KG1 (cell line): ENCODE measurements at regions not wholly inside any gene's neighbourhood (a gene's known extent, or its start where the extent isn't known, plus 50 kb on each side); places are given as distances from the start of the nearest gene placed in this dataset.

Experiments used
- DNase-seq: peaks from one replicate; lab custom pipeline; 2025; lab: John Stamatoyannopoulos, UW

DNA sequence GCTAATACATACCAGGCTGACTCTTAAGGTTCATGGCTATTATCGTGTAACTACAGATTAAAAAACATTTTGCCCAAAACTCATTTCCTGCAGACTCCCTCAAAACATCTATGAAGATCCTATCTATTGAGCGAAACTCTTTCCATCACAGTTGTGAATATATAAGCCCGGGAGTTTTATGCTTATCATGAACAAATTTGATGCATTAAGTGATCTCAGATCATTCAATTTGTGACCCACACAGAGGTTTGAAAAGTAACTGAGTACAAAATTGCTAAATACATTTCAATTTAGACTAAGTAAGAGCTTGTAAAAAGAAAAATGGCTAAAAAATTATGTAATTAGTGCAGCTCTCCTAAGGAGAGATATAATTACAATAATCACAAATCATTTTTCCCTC is 1228.8 kb upstream of the TENM4 start:
- no peak for DNase-seq

DNA sequence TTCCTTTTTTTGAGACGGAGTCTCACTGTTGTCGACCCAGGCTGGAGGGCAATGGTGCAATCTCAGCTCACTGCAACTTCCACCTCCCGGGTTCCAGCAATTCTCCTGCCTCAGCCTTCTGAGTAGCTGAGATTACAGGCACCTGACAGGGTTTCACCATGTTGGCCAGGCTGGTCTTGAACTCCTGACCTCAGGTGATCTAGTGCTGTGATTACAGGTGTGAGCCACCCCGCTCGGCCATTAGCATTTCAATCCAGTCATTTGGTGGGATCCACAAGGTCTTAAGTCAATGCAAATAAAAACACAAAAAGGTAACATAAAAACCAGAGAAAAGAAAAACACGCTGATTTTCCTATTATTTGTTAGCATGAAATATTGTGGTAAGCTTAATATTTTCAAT is 1227.2 kb upstream of the TENM4 start:
- no peak for DNase-seq

DNA sequence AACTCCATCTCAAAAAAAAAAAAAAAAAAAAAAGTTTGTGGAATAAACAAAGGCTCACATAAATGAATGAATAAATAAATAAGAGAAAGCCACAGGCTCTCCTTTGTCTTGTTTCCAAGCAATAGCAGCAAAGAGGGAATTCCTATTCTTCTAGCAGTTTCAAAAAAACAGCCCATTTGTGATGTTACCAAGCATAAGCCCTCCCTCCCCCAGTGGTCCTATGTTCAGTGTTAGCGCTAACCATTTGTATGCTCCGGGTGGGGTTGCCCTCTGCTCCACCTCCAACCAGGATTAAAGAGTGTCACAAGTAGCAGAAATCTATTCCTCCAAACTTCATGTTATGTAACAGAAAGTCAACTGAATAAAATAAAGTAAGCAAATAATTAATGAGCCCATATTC is 1215.0 kb upstream of the TENM4 start:
- DNase-seq = no peak

DNA sequence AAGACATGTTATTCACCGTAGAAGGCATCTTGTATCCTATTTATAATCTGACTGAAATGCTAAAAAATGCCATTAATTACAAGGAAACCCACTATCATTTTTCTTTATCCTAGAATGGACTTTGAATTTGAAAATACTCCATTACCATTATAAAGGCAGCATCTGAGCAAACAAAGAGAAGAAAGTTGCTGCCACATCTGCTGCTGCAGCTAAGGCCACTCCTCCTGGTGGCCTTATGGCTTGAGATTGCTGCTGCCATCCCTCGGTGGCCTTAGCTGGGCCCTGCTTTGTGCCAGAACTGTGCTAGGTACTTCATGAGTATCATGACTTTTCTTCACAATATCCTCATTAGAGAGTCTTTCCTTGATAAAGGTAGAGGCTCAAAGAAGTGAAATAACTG is 1210.1 kb upstream of the TENM4 start:
- DNase-seq = no peak

DNA sequence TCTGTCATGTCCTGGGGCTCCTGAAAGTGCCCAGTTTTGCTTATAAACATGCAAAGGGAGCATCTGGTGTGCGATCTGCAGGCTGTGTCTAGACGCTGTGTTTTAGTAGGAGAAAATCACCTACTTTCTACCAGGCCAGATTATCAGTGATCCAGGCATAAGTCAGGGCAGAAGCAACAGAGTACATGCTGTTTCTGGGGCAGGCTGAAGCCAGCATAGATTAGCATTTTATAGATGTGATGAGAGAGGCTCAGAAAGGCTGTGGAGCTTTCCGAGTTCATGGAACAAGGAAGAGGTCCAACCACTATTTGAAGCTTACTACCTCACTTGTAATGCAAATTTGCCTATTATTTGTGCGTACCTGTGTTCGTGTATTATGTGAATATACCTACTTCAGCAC is 1208.4 kb upstream of the TENM4 start:
- no peak for DNase-seq

DNA sequence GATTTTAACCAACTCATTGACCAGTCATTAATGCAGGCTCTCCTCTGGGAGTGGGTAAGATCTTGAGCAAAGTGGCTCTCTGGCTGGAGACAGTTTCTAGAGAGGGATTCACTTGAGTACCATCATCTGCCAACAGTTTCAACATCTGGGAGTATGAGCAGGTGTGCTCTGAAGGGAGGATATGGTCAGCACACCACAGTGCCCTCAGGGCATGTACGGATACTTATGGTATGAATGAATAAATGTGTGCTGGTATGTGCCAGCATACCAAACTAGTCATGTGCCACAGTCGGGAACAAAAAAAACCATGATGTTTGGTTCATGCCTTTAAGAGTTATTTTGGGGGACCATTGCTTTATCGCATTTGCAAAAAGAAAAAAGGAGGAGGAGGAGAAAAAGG is 1197.5 kb upstream of the TENM4 start:
- no peak for DNase-seq

DNA sequence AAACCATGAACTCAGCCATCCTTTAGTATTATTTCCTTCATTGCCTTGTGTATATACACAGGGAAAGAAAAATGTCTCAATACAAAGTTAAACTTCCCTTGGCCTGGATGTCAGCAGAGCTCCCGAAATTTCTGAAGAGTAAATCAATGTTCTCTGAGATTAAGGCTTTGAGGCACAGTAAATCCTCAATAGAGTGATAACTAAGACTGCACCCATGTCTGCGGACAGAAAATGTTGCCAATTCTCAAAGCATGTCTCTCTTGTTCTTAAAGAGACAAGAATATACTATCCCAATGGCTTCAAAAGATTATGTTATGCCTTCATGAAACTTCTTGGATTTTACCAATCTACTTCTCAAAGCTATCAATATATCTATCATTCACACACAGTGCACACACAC is 1196.7 kb upstream of the TENM4 start:
- no peak for DNase-seq

DNA sequence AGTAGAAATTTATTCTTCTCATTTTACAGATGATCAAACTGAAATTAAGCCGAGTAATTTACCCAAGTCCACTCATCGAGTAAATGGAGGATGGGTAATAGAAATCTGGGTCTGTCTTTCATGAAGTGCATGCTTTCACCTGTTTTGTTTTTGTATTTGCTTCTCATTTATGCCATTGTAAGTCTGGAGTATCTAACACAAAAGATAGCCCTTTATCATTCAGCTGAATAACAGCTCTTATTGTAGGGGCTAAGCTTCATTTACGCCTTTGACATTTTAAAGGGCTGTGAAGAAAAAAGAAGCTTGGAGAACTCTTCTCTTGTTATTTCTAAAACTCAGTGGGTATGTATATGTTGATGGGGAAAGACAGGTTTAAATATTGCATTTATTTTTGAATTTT is 1196.2 kb upstream of the TENM4 start:
- no peak for DNase-seq

DNA sequence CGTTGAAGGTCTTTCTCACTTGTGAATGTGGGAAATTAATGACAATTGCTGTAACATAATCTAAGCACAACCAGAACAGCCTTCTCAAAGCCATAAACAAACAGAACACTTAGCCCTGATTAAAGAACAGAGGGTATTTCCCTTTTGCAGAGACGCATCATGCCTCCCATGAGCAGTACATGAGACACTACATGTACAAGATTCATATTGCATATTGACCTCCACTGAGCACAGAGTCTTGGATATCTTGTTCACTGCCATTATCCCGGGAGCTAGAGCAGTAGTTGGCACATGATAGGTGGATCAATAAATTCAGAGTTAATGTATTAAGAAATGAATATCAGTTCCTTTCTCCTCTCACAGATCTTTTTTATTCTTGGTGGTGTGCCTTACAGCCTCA is 1194.3 kb upstream of the TENM4 start:
- no peak for DNase-seq

DNA sequence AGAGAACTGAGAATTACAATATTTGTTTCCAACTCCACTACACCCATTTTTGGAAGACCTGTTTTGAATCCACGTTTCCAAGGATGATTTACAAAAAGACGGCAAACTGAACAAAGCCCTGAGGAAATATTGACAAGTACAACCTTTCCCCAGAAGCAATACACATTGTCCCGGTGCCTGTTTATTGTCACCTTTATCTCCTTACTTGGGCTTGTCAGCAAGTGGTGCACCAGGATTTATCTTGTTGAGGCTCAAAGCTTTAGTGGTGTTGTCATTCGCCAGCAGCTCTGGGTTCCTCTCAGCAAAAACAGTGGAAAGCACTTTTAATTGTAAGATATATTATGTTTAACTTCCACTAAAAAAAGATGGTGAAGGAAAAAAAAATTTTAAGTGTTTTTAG is 1191.9 kb upstream of the TENM4 start:
- no peak for DNase-seq

DNA sequence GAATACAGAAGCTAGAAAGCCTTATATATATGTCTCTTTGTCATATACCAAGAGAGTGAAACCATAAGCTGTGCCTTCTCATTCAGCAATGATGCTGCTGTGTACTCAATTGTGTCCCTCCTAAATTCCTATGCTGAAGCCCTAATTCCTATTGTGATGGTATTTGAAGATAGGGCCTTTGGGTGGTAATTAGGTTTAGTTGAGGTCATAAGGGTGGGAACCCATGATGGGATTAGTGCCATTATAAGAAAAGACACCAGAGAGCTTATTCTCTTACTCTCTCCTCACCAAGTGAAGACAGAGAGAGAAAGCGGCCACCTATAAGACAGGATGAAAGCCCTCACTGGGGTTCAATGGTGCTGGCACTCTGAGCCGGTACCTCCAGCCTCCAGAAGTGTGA is 1191.3 kb upstream of the TENM4 start:
- DNase-seq = no peak

DNA sequence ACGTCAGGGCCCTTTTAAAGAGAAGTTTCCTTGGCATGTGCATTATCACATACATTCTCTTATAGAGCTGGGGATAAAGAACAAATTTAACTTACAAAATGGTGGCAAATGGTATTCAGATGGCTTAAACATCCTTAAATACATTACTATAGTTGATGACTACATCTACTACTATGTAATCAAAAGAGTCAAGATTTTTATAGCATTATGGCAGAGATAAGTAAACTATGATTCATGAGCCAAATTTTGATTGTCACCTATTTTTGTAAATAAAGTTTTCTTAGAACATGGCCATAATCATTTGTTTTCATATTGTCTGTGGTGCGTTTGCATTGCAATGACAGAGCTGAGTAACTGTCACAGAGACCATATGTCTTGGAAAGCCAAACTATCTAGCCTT is 1188.6 kb upstream of the TENM4 start:
- DNase-seq = no peak

DNA sequence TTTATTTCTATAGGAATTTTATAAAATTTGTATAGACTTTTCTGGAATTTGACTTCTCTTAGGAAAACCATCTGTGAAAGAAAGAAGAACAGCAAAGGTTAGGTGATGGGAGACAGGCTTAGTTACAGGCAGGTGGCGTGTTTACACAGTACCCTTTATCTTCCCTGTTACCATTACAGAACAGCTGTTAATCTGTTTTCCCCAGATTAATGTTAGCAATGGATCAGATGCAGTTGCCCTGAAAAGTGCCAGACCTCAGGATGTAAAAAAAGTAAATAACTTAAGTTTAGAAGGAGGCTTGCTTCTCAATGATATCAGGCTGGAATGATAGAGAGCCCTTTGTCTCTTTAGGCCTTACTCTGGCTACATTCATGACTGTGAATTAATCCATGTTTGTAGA is 1186.5 kb upstream of the TENM4 start:
- DNase-seq = no peak

DNA sequence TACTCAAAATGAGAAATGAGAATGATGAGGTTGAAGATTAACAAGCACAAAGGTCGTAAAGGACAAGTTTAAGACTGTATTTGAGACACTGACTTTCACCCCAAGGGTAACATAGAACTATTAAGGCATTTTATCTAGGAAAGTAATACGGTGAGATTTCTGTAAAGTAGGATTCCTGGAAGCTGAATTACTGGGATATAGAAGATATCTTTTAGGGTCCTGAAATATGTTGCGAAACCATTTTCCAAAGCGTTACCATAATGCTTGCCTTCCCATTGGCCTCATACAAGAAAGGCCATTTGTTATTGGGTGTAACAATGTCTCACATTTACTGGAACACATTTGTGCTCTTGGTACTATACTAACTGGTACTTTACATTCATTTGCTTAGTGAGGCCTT is 1185.9 kb upstream of the TENM4 start:
- no peak for DNase-seq

DNA sequence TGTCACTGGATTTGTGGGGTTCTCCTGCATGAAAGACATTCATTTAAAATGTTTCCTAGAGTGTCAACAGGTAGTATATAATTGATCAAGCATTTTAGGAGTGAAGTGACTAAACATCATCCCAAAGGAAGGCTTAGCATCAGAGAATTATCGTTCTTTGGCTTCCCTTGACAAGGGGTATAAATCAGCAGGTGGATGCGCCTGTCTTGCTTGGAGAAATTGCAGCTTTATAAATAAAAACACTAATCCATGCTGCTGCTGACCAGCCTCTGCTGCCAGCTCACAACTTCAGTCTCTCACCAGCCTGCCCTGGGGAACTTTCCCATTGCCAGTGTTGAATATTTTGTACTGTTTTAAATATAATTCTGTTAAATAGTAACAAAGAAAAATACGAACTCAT is 1184.7 kb upstream of the TENM4 start:
- no peak for DNase-seq

DNA sequence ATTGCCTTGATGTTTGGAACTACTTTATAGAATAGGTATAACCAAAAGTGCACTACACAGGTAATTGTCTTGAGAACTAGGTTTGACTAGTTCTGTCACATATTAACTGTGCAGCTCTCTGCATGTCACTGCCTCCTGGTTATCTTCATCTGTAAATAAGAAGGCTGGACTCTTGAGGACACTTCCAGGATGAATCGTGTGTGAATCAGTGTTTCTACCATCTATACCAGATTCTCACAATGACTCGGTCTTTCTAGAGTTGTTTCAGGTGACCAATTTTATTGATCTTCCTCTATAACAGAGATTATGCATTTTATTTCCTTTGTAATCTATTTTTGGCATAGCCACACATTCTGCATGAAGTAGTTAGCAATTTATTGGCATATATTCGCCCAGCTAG is 1181.0 kb upstream of the TENM4 start:
- DNase-seq = no peak

DNA sequence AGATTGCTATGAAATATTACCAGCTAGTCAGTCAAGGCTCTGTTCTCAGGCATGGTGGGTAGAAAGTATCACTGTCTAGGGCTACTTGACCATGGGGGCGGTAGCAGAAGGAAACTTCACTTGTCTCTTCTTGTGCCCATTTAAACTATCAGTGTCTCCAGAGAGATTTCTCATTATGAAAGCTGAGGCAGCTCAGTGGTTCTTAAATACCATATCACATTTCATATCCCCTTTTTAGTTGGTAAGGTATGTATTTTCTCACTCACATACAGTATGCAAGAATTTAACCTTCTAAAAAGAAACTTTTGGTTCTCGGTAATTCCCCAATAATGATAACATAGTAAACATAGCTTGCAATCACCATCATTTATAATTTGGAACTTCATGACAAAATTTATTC is 1180.0 kb upstream of the TENM4 start:
- no peak for DNase-seq

DNA sequence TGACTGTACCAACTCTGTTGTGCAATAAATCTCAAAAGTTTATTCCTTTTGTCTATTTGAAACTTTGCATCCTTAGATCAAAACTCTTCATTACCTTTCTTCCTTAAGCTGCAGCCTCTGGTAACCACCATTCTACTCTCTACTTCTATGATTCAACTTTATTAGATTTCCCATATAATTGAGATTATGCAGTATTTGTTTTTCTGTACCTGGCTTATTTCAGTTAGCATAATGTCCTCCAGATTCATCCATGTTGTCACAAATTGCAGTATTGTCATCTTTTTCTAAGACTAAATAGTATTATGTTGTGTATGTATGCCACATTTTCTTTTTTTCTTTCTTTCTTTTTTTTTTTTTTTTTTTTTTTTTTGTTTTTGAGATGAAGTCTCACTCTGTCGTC is 1176.3 kb upstream of the TENM4 start:
- DNase-seq = no peak

DNA sequence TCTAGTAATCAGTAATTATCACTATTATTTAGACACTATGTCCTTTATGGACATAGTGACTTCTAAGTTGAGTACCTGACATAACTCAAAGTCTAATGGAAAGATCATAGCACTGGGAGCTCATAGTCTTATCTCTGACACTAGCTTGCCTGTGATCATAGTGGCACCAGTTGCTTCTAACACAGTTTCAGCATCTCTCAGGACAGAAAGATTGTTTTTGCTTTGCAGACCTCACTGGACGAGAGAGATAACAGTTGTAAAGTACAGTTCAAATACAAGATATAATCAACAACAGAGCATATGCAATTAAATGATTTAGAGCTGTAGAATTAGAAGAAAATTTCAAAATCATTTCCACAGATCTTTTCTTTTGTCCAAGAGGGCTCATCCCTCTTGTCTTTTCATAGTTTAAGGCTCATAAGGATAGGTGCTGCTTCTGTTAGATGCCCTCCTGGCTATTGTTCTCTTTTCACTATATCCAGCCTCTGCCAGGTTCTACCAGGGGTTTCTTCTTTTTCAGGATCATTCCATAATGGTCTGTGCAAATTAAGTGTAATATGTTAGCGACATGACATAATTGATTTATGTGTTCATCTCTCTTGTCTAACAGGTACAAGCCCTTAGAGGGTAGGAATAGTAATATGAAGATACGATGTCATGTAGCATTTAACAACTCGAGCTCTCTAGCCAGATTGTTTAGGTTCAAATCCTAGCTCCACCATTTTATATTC is 1175.4 kb upstream of the TENM4 start:
- DNase-seq = no peak

DNA sequence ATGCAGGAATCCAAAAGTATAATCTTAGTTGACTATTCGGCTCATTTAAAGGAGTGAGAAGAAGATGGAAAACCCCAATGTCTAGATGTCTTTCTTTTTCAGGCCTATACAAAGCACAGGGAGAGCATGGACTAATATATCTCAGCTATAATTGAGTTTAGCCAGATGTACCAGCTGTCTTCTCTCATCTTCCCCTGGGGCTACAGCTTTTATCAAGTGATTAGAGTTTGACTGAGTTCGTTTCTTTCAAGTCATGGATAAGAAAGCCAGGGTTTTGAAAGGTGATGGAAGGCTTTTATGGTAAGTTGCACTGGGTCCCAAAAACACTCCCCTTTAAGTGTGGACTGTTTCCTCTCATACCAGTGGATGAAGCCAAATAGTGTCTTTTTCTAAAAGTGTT is 1172.8 kb upstream of the TENM4 start:
- no peak for DNase-seq

DNA sequence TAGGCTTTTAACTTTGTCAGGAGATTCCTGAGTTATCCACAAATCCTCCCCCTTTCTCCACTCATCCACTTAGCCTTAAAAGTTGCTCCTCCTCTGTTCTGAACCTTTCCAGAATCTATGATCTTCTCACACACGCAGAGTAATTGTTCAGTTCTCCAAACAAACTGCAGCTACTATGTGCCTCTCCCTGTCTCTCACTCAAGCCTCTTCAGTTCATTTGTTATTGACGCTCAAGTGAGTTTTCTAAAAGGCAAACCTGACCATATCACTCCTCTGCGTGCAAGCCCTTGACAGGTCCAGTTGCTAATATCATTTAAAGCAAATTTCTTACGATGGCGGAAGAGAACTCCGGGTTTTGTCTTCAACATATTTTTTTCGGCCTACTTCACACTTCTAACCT is 1169.7 kb upstream of the TENM4 start:
- DNase-seq = no peak

DNA sequence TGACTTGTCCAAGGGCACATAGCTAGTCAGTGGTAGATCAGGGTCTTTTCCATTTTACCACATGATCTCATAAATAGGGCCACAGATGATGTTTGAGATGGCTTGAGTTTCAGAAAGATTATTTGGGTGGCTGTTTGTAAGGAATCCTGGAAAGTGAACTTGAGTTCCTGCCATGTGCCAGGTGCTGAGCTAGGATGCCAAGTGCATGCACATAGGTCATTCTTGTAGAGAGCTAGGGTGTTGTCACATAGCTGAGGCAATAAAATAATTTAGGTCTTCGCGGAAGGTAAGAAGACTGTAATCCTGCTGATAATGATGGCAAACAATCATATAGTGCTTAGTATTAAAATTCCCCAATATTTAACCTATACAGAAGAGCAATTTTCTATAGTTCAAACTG is 1162.6 kb upstream of the TENM4 start:
- no peak for DNase-seq

DNA sequence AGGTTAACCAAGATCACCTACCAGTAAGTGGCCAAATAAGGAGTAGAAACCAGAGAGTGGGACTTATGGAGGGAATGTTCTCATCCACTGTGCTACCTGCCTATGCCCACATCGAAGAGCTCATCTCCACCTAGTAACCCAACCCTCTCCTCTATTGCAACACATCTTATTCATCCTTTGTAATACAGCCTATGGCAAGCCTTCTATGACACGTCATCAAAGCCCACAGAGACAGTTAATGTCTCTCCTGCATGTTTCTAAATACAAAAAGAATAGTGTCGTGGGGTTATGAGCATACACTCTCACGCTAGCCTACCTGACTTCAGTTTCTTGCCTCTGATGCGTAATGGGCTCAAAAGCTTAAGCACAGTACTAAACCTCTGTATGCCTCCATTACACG is 1158.1 kb upstream of the TENM4 start:
- DNase-seq = no peak

DNA sequence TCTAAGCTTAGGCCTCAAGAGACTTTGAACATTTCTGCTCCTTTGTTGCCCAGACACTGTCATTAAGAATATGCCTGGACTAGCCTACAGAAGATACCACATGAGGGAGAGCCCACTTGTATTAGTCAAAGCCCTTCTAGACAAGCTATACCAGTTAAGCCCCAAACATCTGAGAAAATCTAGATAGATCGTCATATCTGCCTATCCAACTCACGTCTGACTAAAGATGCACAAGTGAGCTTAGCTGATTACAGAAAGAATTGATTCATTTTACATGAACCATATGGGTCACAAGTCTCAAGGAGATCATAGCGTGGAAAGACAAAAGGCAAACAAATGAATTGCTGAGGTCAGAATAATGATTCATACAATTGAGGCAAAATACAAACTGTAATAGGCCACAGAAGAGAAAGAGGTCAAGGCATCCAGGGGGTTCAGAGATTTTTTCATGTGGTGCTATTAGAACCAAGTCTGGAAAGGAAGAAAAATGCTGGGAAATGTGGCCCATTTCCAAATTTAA is 1155.5 kb upstream of the TENM4 start:
- no peak for DNase-seq

DNA sequence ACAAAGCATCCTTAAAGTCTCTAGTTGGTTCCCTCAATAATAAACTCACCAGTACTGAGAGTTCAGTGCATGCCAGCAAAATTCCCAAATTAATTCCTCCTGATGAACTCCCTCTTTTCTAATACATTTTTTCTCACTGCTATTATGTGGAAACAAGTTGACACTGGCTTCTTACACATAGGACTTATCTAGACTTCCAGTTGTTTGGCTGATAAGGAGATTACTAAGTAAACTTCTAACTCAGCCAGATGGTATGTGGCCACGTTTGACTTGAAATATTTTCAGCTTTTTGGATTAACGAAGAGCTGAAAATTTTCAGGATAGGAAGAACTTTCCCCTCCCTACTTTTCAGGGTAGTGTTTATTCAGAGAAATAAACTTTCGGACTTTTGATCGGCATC is 1154.2 kb upstream of the TENM4 start:
- DNase-seq = no peak
